ENCODE measurements at regions not wholly inside any gene's neighbourhood (a gene's known extent, or its start where the extent isn't known, plus 50 kb on each side); places are given as distances from the start of the nearest gene placed in this dataset.
"Not testable (repeated sequence)": the region's sequence is repeated elsewhere in the genome, so short reads cannot be mapped to it uniquely, and the experiment has no call there.

DNA sequence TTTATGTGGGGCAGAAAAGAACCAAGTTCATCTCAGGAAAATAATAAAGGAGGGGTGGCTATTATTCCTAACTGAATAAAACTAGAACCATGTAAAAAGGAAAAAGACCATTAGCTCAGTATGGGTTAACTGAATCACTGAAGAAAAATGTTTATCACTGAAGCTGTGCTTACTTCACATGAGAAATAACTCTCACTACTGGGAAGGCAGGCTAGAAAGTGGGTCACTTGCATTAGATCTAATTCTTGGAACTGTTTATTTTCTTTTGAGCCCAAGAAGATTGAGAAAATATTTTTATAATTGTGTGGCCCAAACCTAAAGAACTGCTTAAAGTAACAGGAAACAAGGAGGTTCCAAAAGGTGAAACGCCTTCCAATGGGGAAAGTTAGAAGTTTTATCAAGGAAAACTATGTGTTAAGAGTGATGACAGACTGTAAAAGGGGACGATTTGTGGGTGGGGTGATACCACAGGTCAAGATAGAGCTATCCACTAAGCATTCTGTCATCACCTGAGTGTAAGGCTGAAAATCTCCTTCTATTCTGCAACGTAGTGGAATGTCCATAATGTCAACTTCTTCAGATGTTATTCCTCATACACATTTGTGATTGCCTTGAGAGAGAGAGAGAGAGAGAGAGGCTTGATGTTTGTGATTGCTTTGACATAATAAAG lies 1083.5 kb downstream of the PCDH7 start:
- no peak for DNase-seq

DNA sequence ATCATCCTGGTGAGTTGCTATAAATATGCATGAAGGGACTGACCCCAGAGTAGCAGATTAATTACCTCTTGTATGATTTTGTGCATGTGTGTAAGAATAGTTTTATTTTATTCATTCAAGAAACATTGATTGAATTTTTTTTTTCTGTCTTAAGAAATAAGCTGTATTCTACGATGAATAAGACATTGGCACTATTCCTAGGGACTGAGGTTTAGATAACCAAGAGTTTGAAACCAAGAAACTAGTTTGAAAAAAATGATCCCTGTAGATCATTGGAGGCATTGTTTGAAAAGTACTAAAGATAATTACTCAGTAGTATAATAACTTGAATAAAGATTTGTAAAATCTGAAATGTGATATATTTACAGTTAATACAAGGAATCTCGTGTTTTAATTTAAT lies 1086.9 kb downstream of the PCDH7 start:
- DNase-seq: no peak

DNA sequence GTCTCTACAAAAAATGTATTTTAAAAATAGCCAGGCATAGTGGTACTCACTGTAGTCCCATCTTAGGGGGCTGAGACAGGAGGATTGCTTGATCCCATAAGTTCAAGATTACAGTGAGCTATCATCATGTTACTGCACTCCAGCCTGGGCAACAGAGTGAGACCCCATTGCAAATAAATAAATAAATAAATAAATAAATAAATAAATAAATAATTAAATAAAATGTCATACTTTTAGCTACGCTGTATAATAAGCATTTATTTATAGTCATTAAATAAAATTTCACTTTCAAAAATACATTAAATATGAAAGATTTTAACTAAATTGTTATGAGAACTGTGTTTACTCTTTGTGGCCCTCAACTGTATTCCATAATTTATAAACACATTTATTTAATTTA lies 1124.2 kb downstream of the PCDH7 start:
- no peak for DNase-seq

DNA sequence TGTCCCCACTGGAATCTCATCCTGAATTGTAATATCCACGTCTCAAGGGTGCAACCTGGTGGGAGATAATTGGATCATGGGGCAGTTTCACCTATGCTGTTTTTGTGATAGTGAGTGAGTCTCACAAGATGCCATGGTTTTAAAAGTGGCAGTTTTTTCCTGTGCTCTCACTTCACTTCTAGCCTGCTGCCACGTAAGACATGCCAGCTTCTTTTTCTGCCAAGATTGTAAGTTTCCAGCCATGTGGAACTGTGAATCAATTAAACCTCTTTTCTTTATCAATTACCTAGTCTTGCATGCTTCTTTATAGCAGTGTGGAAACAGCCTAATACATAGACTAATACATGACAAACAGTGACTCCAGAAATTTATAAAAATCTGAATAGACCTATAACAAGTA lies 1131.8 kb downstream of the PCDH7 start:
- DNase-seq: no peak

DNA sequence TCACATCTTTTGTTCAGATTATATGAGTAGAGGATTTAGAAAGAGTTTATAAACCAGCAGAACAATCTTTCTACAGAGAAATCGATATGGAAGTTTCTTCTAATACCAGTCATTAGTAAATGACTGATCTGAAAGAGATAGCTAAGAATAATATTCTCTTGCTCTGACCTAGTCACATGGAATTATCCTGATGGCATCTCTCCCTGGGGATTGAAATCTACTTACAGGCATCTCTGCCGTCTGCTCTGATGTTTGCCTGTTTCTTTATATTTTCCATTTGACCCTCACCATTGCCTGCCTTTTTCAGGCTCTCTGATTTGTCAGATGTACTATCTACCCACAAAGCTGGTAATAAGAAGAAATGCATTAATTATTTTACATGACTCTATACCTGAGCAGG lies 1157.3 kb downstream of the PCDH7 start:
- peak; percentile 32 for DNase-seq

DNA sequence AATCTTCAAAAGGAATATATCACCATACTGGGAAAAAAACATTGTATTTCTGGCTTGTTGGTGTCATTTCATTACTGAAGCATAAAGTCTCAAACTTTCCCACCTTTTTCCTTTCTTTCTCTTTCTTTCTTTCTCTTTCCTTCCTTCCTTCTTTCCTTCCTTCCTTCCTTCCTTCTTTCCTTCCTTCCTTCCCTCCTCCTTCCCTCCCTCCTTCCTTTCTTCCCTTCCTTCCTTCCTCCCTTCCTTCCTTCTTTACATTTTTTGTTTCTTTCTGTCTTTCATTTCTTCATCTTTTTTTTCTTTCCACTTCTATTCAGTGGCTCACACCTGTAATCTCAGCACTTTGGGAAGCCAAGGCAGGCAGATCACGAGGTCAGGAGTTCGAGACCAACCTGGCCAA lies 1160.7 kb downstream of the PCDH7 start:
- not testable (repeated sequence) for DNase-seq

DNA sequence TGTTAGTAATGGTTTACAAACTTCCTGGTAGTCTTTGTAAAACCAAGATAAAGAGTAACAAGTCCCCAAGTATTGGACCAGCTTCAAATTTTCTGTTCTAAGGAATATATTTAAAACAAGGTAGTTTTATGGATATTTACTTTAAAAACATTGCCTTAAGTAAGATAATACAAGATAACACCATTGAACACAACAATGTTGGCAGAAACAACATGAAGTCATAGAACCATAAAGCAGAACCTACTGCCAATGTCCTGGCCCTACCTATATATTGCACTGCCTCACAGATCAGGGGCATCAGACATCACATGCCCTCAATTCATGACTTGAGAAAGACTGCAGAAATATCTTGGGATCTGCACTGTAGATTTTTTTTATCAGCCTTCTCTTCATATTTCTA lies 1176.2 kb downstream of the PCDH7 start:
- DNase-seq: no peak

DNA sequence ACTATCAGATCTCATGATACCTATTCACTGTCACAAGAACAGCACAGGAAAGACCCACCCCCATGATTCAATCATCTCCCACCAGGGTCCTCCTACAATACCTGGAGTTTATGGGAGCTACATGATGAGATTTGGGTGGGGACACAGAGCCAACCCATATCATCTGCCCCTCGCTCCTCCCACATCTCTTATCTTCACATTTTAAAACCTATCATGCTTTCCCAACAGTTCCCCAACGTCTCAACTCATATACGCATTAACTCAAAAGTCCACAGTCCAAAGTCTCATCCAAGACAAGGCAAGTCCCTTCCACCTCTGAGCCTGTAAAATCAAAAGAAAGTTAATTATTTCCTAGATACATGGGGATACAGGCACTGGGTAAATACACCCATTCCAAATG lies 1185.2 kb downstream of the PCDH7 start:
- no peak for DNase-seq

DNA sequence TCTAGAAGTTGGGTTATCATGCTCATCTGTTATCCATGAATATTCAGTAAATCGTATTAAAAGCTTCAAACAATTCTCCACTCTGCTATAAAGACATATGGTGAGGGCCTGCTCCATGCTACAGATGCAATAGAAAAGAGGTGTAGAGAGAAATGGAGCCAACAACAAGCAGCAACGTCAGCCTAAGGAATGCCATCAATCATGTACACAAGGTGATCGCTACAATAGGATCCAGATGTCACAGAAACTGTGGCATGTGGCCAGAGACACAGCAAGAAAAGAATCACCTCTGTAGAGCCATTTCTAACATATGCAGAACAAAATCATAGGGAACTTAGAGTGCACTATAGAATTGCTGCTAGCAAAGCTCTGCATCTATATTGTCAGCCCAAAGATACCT lies 1188.1 kb downstream of the PCDH7 start:
- DNase-seq: no peak

DNA sequence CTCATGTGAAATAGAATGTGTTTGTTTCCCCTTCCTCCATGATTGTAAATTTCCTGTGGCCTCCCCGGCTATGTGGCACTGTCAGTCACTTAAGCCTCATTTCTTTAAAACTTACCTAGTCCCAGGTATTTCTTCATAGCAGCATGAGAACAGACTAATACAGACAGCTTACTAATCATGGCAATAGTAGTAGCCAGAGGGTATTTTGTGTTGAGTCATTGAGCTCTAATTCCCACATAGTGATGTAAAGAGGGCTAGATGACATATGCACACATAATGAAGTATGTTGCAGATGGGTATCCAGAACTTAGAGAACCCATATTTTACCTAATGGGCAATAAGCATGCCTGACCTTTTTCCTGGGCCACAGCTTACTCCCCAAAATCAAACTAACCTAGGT lies 1197.2 kb downstream of the PCDH7 start:
- no peak for DNase-seq

DNA sequence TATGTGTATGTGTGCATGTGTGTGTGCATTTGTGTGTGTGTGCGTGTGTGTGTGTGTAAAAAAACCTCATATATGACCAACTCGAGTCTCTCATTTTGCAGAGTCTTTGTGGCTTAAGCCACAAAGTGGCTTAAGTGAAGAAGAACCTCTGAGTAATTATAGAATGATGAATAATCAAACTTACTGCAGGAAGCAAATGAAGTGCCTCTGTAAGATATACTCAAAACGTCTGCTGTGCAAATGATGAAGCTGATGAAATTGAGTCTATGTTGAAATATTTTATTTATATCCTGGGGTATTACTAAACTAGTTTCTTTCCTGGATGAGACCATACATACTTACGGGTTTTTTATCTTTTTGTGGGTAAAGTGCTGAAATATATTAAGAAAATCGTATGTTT lies 1198.7 kb downstream of the PCDH7 start:
- no peak for DNase-seq

DNA sequence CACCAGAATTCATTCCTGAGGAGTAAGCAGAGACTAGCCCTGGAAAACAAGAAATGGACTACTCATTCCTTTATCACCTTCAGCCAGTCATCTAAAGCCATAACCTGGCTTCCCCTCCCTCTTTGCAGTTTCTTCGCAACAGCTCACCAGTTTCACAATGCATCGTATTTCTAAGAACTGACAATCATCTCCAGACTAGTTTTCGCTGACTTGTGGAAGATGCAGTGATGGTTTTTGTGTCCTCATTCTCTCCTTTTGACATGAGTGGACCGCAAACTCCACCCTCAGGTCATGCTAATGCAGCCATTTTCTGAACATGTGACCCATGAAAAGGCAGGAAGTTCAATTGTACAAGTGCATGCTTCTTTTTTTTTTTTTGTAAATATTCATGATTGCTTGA lies 1203.5 kb downstream of the PCDH7 start:
- no peak for DNase-seq

DNA sequence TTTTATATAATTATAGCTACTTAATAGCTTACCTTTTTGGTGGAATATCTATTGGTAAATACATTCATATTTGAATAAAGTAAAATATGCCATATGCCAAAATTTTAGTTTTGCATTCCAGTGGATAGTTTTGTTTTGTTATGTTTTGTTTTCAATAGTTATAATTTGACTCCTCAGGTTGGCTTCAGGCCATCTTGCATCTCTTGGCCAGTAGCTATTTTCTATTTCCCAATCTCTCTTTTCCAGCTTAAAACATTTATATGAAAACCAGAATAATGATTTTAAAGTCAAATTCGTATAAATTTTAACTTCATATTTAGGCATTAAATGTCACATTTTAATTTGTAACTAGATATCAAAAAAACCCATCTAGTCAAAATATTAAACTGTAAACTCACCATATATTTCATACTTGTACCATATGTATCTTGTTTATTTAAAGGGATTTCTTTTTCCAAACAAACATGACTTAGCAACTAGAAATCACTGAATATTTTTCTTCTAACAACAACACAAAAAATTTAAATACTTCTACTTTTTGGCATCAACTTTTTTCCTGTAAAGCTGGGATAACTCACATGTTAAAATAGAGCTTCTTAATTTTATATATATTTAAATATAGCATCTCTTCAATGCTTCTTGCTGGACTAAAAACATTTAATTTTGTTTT lies 1209.6 kb downstream of the PCDH7 start:
- peak; percentile 2 for DNase-seq

DNA sequence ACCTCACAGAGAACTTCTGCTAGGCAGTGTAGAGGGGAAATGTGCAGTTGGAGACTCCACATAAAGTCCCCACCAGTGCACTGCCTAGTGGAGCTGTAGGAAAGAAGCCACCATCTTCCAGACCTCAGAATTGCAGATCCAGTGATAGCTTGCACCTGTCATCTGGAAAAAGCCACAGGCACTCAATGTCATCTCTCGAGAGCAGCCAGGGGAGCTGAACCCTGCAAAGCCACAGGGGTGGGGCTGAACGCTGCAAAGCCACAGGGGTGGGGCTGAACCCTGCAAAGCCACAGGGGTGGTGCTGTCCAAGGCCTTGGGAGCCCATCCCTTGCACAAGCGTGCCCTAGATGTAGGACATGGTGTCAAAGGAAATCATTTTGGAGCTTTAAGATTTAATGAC lies 1226.3 kb downstream of the PCDH7 start:
- no peak for DNase-seq

DNA sequence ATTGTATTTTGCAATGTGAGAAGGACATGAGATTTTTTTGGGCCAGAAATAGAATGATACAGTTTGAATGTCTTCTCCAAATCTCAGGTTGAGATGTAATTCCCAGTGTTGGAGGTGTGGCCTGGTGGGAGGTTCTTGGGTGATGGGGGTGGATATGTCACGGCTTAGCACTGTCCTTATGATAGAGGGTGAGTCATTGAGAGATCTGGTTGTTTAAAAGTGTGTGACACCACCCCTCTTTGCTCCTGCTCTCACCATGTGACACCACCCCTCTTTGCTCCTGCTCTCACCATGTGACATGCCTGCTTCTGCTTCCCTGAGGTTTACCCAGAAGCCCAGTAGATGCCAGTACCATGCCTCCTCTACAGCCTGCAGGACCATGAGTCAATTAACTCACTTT lies 1226.9 kb downstream of the PCDH7 start:
- DNase-seq: no peak

DNA sequence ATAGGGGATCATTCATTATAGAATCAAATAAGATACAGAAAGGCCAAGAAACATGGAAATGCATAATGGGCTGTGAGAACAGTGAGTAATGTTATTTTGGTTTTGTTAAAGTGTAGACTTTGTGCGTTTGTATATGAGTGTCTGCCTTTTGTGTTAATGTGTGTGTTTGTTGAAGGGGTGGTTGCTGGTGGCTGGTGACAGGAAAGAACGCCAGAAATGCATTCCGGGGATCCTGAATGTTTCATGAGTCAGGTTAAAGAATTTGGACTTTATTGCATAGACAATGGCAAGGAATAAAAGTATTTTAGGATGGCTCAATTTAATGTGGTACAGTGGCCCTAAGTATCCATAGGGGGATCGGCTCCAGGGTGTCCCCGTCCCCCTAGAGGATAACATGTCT lies 1228.9 kb downstream of the PCDH7 start:
- DNase-seq: no peak

DNA sequence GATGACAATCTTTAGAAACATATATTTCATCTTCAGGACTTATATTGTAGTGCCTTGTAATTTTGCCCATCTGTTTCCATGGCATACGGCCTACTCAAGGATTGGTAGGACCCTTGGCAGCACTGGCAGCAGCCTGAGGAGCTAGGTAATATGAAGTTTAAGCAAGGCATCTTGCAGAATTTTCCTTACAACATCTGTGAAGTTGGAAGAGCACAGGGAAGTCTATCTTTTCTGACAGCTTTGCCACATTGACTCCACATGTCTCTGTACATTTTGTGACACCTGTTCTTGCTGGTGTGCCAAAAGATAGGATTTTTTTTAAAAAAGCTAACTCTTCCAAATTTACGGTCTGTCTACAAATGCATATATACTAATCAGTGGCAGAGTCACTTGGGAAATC lies 1235.2 kb downstream of the PCDH7 start:
- no peak for DNase-seq

DNA sequence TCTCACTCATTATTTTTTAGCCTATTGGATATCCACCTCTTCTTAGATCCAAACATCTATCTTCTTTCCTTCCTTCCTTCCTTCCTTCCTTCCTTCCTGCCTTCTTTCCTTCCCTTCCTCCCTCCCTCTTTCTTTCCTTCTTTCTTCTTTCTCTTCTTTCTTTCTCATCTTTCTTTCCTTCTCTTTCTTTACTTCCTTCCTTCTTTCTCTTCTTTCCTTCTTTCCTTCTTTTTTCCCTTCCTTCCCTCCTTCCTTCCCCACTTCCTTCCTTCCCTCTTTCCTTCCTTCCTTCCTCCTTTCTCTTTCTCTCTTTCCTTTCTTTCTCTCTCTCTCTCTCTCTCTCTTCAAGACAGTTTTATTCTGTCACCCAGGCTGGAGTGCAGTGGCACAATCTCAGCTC lies 1239.8 kb downstream of the PCDH7 start:
- no peak for DNase-seq

DNA sequence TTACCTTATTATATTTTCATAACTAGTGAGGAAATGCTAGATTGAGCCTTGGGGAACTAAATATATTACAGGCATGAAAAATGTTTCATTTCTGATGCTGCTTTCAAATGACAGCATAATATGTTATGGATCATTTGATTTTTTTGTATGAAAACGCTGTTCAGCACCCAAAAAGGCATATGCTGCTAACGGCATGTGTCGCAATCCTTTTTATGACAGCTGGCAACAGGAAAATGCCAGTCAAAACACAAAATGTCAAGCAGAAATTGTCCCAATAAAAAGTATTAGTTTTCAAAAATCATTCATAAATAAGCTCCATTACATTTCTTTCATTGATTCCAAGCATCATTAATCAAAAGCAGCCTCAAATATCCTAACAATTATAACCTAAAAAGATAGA lies 1244.5 kb downstream of the PCDH7 start:
- no peak for DNase-seq

DNA sequence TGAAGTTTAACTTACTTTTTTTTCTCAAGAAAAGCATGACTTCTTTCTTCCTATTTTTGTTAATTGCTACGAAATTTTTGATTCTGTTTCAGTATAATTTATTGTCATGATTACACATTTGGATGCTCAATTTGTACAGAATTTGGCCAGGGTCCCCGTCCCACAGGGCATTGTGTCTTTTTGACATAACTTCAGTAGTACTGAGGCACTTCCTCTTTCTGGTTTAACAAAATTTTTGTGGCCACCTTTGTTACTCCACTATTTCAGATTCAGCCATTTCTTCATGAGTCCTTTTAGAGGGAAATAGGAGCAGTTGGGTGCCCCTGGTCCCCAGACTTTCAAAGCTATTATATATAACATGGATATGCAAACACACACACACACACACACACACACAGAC lies 1248.7 kb downstream of the PCDH7 start:
- DNase-seq: no peak

DNA sequence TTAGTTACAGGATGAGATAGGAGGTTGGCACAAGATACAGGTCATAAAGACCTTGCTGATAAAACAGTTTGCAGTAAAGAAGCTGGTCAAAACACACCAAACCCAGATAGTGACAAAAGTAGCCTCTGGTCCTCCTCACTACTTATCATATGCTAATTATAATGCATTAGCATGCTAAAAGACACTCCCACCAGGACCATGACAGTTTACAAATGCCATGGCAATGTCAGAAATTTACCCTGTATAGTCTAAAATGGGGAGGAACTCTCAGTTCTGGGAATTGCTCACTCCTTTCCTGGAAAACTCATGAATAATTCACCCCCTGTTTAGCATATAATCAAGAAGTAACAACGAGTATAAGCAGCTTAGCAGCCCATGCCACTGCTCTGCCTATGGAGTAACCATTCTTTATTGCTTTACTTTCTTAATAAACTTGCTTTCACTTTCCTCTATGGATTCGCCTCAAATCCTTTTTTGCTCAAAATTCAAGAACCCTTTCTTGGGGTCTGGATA lies 1254.4 kb downstream of the PCDH7 start:
- DNase-seq: no peak

DNA sequence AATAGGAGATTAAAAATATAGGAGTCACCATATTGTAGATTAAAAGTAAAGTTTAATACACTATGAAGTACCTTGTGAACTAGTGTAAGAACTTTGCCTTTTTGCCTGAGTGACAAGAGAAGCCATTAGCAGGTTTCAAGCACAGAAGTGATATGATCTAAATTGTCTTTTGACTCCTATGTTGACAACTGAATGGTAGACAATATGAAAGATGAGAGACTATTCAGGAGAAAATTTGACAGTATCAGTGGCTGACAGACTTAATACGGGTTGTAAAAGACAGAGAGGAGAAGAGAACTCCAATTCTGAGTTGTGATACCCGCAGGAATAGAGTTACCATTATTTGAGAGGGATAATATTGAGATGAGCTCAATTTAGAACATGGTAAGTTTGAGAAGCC lies 1259.8 kb downstream of the PCDH7 start:
- DNase-seq: no peak

DNA sequence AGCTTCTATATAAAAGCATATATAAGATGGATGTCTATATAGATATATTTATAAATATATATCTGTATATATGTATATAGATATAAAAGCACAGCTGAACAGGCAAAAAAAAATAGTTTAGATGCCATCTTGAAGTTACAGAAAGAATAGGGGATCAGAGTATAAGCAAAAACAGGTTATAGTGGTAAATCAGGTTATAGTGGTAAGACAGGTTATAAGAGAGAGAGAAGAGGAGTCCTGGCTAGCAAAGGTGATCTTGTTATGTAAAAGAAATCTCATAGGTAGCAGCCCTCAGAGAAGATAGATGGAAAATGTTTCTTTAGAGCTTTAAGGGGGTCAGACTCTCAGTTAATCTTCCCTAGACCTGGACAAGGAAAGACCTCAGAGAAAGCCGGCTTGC lies 1263.1 kb downstream of the PCDH7 start:
- DNase-seq: no peak

DNA sequence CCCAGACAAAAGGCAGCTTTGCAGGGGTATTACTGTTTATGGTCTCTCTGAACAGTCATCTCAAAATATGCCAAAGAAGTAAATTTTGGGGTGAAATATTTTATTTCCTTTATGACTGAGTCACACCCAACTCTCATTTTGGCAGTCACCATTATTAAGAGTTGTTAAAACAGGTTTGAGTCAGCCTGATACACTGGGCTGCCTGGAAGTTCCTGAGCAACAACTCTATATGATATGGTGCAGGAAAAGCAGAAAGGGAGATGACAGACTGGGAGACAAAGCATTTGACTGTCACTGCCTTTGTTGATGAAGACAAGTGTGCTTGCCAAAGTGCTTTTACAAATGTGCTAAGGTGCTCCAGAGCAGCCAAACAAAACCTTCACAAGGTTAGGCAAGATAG lies 1263.5 kb downstream of the PCDH7 start:
- DNase-seq: no peak

DNA sequence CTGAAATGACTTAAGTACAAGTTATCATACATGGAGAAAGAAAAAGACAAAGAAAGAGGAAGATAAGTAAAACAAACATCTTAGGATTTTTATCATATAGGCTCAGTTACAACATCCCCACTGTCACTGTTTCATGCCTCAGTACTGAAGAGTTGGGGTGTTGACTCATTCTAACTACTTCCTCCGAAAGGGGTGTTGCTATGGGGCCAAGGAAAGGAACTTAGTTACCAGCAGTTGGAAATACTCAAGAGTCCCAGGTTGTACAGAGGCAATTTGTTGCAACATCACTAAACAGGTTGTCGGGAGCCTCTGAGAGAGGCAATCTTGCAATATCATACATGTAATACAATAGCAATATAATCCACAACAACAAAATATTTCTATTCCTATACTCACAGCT lies 1264.7 kb downstream of the PCDH7 start:
- DNase-seq: no peak

All from eye (tissue), 1 donor.